ENCODE measurements at regions not wholly inside any gene's neighbourhood (a gene's known extent, or its start where the extent isn't known, plus 50 kb on each side); places are given as distances from the start of the nearest gene placed in this dataset.

- TF ChIP-seq POLR2AphosphoS5 (IDR thresholded peaks at IDR 0.05) (no peak), CTCF (IDR thresholded peaks at IDR 0.05 in 8 of 11, conservative IDR thresholded peaks at IDR 0.05 in 3 of 11) (no peak), POLR2A (IDR thresholded peaks at IDR 0.05) (no peak)
These were observed 662.4 kb downstream of the TBC1D4 start for GRCh38 chr13:74819549-74819948.

All from spleen (tissue), 7 donors.